BLaER1 (cell line): ENCODE measurements at regions not wholly inside any gene's neighbourhood (a gene's known extent, or its start where the extent isn't known, plus 50 kb on each side); places are given as distances from the start of the nearest gene placed in this dataset.

Experiments
- H3K27ac ChIP-seq: shearing (Covaris generic); formaldehyde crosslinking; 2 replicates; pipeline ENCODE4 v1.8.1; 2022
- H3K27me3 ChIP-seq: shearing (Covaris generic); formaldehyde crosslinking; 2 replicates; pipeline ENCODE4 v1.8.1; 2022
- H3K36me3 ChIP-seq: shearing (Covaris generic); formaldehyde crosslinking; 2 replicates; pipeline ENCODE4 v1.8.1; 2022
- H3K4me1 ChIP-seq: shearing (Covaris generic); formaldehyde crosslinking; 2 replicates; pipeline ENCODE4 v1.8.1; 2022
- H3K4me2 ChIP-seq: shearing (Covaris generic); formaldehyde crosslinking; 2 replicates; pipeline ENCODE4 v1.8.1; 2022
- H3K4me3 ChIP-seq: shearing (Covaris generic); formaldehyde crosslinking; 2 replicates; pipeline ENCODE4 v1.8.1; 2022
- H3K9ac ChIP-seq: shearing (Covaris generic); formaldehyde crosslinking; 2 replicates; pipeline ENCODE4 v1.8.1; 2022
- H3K9me3 ChIP-seq: shearing (Covaris generic); formaldehyde crosslinking; 2 replicates; pipeline ENCODE4 v1.8.1; 2022
- H4K20me1 ChIP-seq: shearing (Covaris generic); formaldehyde crosslinking; 2 replicates; pipeline ENCODE4 v1.8.1; 2022
- Cebpa-rat ChIP-seq: shearing (Covaris generic); IDR thresholded peaks from 2 replicates; pipeline ENCODE4 v1.8.1; 2022

GRCh38 chr10:119996944-119997343 is 104.4 kb downstream of the SEC23IP start:
- H3K4me2 ChIP-seq, result no peak overlapping the region
- no peaks in the 10 kb centered on the region for H3K27me3 ChIP-seq
- no peaks in the 10 kb centered on the region for H3K4me1 ChIP-seq
- no peaks in the 10 kb centered on the region for H3K36me3 ChIP-seq
- no peaks in the 10 kb centered on the region for H4K20me1 ChIP-seq
- peaks cover 19% of the 10 kb centered on the region for H3K9me3 ChIP-seq
- TF ChIP-seq Cebpa-rat, result no peak
- H3K9ac ChIP-seq, result no peak overlapping the region
- no peak overlapping the region for H3K27ac ChIP-seq
- H3K4me3 ChIP-seq, result no peak overlapping the region

- H3K9me3 ChIP-seq, result peaks cover 19% of the 10 kb centered on the region
Observed at GRCh38 chr10:119997429-119997828, 104.9 kb downstream of the SEC23IP start.

GRCh38 chr10:120002785-120003184 is 110.3 kb downstream of the SEC23IP start:
- Histone ChIP-seq H3K27ac (no peak overlapping the region), H4K20me1 (no peaks in the 10 kb centered on the region), H3K27me3 (no peaks in the 10 kb centered on the region), H3K9ac (no peak overlapping the region), H3K4me1 (no peaks in the 10 kb centered on the region), H3K36me3 (no peaks in the 10 kb centered on the region), H3K9me3 (no peaks in the 10 kb centered on the region), H3K4me2 (no peak overlapping the region), H3K4me3 (no peak overlapping the region)
- no peak for TF ChIP-seq Cebpa-rat

More at GRCh38 chr10:119997429-119997828, 104.9 kb downstream of the SEC23IP start:
- Histone ChIP-seq H3K4me1 (no peaks in the 10 kb centered on the region), H3K27me3 (no peaks in the 10 kb centered on the region), H3K4me3 (no peak overlapping the region), H3K9ac (no peak overlapping the region), H3K27ac (no peak overlapping the region), H3K4me2 (no peak overlapping the region), H4K20me1 (no peaks in the 10 kb centered on the region), H3K36me3 (no peaks in the 10 kb centered on the region)
- TF ChIP-seq Cebpa-rat, result no peak

- H3K9me3 ChIP-seq, result no peaks in the 10 kb centered on the region
- H3K27ac ChIP-seq, result no peak overlapping the region
- H3K9ac ChIP-seq, result no peak overlapping the region
- no peaks in the 10 kb centered on the region for H3K36me3 ChIP-seq
- no peaks in the 10 kb centered on the region for H3K27me3 ChIP-seq
- no peak overlapping the region for H3K4me2 ChIP-seq
- no peaks in the 10 kb centered on the region for H4K20me1 ChIP-seq
- no peak overlapping the region for H3K4me3 ChIP-seq
- no peaks in the 10 kb centered on the region for H3K4me1 ChIP-seq
- no peak for TF ChIP-seq Cebpa-rat
Observed at GRCh38 chr10:120005207-120006201, 113.0 kb downstream of the SEC23IP start.

- no peaks in the 10 kb centered on the region for H3K4me1 ChIP-seq
- H3K9ac ChIP-seq, result no peak overlapping the region
- H3K4me3 ChIP-seq, result no peak overlapping the region
- no peak overlapping the region for H3K27ac ChIP-seq
- no peaks in the 10 kb centered on the region for H3K36me3 ChIP-seq
- no peaks in the 10 kb centered on the region for H4K20me1 ChIP-seq
- H3K4me2 ChIP-seq, result no peak overlapping the region
- no peaks in the 10 kb centered on the region for H3K27me3 ChIP-seq
- no peak for TF ChIP-seq Cebpa-rat
- H3K9me3 ChIP-seq, result no peaks in the 10 kb centered on the region
Observed at GRCh38 chr10:120007261-120007660, 114.7 kb downstream of the SEC23IP start.

- Histone ChIP-seq H3K4me1 (no peaks in the 10 kb centered on the region), H4K20me1 (no peaks in the 10 kb centered on the region), H3K27ac (no peak overlapping the region), H3K9me3 (no peaks in the 10 kb centered on the region), H3K4me3 (no peak overlapping the region), H3K27me3 (no peaks in the 10 kb centered on the region), H3K4me2 (no peak overlapping the region), H3K36me3 (no peaks in the 10 kb centered on the region), H3K9ac (no peak overlapping the region)
- no peak for TF ChIP-seq Cebpa-rat
Observed at GRCh38 chr10:120011359-120012130, 119.0 kb downstream of the SEC23IP start.

GRCh38 chr10:120012131-120012400 is 119.5 kb downstream of the SEC23IP start:
- no peaks in the 10 kb centered on the region for H3K27me3 ChIP-seq
- H3K9me3 ChIP-seq, result no peaks in the 10 kb centered on the region
- H4K20me1 ChIP-seq, result no peaks in the 10 kb centered on the region
- H3K4me3 ChIP-seq, result no peak overlapping the region
- H3K27ac ChIP-seq, result no peak overlapping the region
- no peak overlapping the region for H3K4me2 ChIP-seq
- H3K9ac ChIP-seq, result no peak overlapping the region
- no peaks in the 10 kb centered on the region for H3K36me3 ChIP-seq
- H3K4me1 ChIP-seq, result no peaks in the 10 kb centered on the region
- TF ChIP-seq Cebpa-rat, result no peak

GRCh38 chr10:120012566-120012965 is 120.0 kb downstream of the SEC23IP start:
- no peak for TF ChIP-seq Cebpa-rat
- Histone ChIP-seq H3K27me3 (no peaks in the 10 kb centered on the region), H4K20me1 (no peaks in the 10 kb centered on the region), H3K4me2 (no peak overlapping the region), H3K4me1 (no peaks in the 10 kb centered on the region), H3K9me3 (no peaks in the 10 kb centered on the region), H3K4me3 (no peak overlapping the region), H3K36me3 (no peaks in the 10 kb centered on the region), H3K9ac (no peak overlapping the region), H3K27ac (no peak overlapping the region)

- Histone ChIP-seq H4K20me1 (no peaks in the 10 kb centered on the region), H3K9ac (no peak overlapping the region), H3K4me1 (no peaks in the 10 kb centered on the region), H3K27ac (no peak overlapping the region), H3K4me3 (no peak overlapping the region), H3K36me3 (no peaks in the 10 kb centered on the region), H3K9me3 (no peaks in the 10 kb centered on the region), H3K4me2 (no peak overlapping the region), H3K27me3 (no peaks in the 10 kb centered on the region)
- no peak for TF ChIP-seq Cebpa-rat
Observed at GRCh38 chr10:120014031-120014430, 121.5 kb downstream of the SEC23IP start.

- no peak overlapping the region for H3K9ac ChIP-seq
- TF ChIP-seq Cebpa-rat, result no peak
- H3K27ac ChIP-seq, result no peak overlapping the region
- H3K27me3 ChIP-seq, result no peaks in the 10 kb centered on the region
- H3K4me1 ChIP-seq, result no peaks in the 10 kb centered on the region
- H3K4me2 ChIP-seq, result no peak overlapping the region
- no peaks in the 10 kb centered on the region for H4K20me1 ChIP-seq
- no peak overlapping the region for H3K4me3 ChIP-seq
- no peaks in the 10 kb centered on the region for H3K36me3 ChIP-seq
- H3K9me3 ChIP-seq, result no peaks in the 10 kb centered on the region
Observed at GRCh38 chr10:120015064-120015463, 122.5 kb downstream of the SEC23IP start.
